Prostate gland (tissue), 2 donors: ENCODE measurements at regions not wholly inside any gene's neighbourhood (a gene's known extent, or its start where the extent isn't known, plus 50 kb on each side); places are given as distances from the start of the nearest gene placed in this dataset.

Experiments used
- POLR2A ChIP-seq: fragments of 450-650 bp; IDR thresholded peaks from one replicate; pipeline ENCODE4 v1.6.1; 2016; ENCODE audit warnings: antibody characterized with exemption, mild to moderate bottlenecking
- POLR2AphosphoS5 ChIP-seq: sonication (generic); formaldehyde crosslinking; IDR thresholded peaks from one replicate; pipeline ENCODE4 v1.6.1; 2017; ENCODE audit warnings: antibody characterized with exemption
- TF ChIP-seq, protein P1 (sequence below), 4 experiments: fragments of 200-600 bp in 2 of 4; fragments of 450-650 bp in 2 of 4; sonication (generic) in 2 of 4; IDR thresholded peaks; 1 replicate in 3 of 4; 2 replicates in 1 of 4; pipeline ENCODE4 v1.5.1; 2016 to 2019; ENCODE audit warnings: antibody characterized with exemption in 4 of 4, mild to moderate bottlenecking in 2 of 4, moderate library complexity in 2 of 4

DNA sequence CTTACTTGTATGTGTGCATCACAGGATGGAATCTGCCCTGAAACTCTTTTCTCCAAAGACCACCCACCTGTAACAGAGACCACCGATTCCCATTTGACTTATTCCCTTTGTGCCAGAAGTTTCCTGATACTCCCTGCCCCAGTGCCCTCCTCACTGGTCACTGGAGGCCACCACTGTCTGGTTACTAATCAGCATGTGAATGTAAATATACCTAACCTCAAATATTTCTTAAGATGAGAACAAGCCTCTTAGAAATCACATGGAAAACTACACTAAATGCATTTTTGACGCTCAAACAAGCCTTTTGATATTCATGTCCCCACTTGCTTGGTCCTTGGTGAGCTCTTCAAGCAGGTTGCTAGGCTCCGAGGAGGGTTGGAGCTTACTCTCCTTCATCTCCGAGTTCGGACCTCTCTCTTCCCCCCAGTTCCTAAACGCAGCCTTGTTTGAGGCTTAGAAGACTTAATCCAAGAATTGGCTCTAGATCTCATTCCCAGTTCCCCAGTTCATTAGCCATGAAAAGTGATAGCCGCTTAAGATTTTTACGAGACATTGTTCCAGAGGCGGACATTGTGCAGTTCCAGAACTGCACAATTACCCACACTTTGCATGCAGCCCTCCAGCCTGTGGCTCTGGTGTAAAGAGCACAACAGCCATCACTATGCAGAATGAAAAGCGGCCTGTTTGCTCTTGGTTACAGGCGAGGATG lies 579.2 kb upstream of the PSMD7 start:
- TF ChIP-seq POLR2AphosphoS5, result no peak
- TF ChIP-seq, protein P1, sequence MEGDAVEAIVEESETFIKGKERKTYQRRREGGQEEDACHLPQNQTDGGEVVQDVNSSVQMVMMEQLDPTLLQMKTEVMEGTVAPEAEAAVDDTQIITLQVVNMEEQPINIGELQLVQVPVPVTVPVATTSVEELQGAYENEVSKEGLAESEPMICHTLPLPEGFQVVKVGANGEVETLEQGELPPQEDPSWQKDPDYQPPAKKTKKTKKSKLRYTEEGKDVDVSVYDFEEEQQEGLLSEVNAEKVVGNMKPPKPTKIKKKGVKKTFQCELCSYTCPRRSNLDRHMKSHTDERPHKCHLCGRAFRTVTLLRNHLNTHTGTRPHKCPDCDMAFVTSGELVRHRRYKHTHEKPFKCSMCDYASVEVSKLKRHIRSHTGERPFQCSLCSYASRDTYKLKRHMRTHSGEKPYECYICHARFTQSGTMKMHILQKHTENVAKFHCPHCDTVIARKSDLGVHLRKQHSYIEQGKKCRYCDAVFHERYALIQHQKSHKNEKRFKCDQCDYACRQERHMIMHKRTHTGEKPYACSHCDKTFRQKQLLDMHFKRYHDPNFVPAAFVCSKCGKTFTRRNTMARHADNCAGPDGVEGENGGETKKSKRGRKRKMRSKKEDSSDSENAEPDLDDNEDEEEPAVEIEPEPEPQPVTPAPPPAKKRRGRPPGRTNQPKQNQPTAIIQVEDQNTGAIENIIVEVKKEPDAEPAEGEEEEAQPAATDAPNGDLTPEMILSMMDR (IDR thresholded peaks at IDR 0.05), result no peak
- no peak for TF ChIP-seq POLR2A
